Hematopoietic multipotent progenitor cell treated with erythropoietin and hydrocortisone succinate and interleukin-3 and kit ligand, for 4 days (in vitro differentiated cells): ENCODE measurements at regions not wholly inside any gene's neighbourhood (a gene's known extent, or its start where the extent isn't known, plus 50 kb on each side); places are given as distances from the start of the nearest gene placed in this dataset.
A peak's percentile ranks its signal among the peaks of the same experiment; 100 is the strongest.

Experiments
- DNase-seq: peaks from one replicate; pipeline ENCODE4 v3.0.0-alpha.2; 2015

DNA sequence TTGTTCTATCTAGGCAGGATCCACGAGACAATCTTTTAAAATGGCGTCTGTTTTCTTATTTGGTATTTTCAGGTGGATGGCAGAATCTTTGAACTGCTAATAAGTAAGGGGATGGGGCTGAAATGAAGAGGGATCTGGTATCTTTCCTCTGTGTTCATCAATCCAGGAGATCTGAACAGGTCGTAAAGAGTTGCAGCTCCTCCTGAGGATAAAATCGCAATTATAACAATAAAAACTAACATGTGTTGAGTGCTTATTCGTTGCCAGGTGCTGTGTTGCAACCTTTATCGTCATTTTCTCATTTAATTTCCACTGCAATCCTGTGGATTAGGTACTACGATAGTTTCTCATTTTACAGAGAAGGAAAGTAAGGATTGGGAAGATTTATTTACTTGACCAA lies 134.6 kb upstream of the DPYD start:
- DNase-seq, result no peak

- no peak for DNase-seq
Measured at GRCh38 chr1:98054786-98055185, 134.0 kb upstream of the DPYD start.

DNA sequence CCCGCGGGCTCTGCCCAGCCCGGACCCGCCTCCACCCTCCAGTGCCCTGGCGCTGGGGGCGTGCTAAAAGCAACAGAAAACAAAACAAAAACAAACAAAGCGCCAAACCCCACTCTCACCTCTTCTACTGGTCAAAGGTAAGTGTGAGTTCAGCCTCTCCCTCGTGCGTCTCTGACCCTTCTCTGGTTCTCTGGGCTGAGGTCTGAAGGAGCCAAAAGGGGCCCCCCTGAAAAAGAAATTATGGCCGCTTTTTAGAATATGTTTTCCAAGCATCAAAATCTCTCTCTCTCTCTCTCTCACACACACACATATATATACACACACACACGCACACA lies 133.5 kb upstream of the DPYD start:
- DNase-seq, result no peak

DNA sequence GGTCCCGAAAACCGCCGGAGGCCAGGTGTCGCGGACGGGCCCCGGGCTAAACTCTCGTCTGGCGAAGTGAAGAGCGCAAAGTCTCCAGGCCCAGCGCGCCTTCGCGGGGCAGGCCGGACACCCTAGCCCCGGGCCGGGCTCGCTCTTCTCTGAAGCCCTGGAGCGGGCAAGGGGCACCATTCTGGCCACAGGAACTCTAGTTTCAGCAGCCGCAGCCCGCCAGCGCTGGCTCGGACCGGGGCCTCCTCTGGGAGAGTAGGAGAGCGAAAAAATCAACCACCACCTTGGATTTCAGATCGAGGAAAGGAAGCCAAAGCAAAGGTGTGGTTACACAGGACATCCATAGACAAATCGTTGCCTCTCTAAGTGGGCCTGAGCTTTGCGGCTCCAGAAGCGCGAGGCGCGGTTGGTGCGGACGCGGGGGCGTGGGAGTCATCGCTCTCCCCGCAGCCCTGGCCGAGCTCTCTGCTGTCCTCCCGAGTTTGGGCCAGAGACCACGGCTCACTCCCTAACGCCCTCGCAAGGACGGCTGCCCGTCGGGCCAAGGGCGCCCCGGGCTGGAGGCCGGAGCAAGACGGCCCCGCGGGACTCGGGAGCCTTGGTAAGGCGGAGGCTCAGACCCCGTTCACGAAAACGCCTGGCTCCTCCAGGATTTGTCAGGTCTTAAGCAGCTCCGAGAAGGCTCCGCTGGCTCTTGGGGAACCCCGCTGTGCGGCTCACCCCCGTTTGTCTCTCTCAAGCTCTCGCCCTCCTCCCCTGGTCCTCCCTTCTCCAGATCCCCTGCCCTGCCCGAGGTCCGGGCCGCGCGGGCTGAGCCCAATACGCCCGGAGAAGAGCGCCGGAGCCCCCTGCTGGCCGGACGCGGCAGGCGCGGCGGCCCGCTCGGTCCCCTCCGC lies 132.9 kb upstream of the DPYD start:
- DNase-seq, result peak; percentile 76

DNA sequence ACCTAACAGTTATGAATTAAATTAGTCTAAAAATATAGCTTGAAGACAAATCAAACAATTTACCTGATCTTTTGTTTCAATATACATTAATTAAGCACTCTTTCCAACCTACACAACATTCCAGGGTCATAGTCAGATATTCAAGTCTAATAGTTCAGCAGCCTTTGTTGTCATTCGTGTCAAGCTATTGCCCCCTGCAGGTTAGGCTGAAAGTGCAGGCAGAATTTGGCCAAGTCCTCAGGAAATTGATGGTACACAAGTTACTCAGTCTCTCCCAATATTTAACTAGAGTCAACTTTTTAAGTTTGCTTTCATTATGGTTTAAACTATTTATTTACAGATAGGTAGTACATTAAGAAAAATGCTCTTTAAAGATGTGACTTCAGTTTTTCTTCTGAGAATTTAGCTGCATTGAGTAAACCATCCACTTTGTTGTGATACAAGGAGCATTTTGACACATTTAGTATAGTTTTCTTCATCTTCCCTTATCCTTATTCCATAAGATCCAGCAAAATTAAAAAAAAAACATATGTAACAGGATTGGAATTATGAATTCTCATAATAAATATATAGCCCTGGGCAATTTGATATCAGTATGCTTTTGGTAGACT lies 130.3 kb upstream of the DPYD start:
- DNase-seq, result peak; percentile 87

GRCh38 chr1:98049370-98050135 lies 128.7 kb upstream of the DPYD start:
- DNase-seq, result no peak

DNA sequence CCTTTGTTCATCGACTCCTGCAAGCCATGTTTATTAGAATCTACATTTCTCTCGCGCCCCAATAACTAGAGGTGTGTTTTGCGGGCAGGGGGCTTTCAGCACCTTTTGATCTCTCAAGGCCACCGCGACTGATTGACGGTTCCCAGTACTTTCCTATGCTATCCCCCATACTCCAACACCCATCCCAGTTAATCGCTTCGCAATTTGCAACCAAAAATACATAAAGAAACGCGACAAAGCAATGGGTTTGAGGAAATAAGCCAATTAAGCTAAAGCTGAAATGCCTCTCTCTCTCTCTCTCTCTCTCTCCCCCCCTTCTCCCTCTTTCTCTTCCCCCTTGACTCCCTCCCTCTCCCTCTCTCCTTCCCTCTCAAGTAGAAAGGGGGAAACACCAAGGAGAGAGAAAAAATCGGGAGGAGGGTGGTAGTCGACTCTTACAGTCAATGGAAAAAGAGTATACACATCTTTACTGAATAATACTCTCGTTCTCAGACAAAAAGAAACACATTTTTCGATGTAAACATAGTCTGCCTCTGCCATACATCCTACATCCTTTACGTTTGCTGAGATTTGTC lies 128.0 kb upstream of the DPYD start:
- DNase-seq, result no peak

DNA sequence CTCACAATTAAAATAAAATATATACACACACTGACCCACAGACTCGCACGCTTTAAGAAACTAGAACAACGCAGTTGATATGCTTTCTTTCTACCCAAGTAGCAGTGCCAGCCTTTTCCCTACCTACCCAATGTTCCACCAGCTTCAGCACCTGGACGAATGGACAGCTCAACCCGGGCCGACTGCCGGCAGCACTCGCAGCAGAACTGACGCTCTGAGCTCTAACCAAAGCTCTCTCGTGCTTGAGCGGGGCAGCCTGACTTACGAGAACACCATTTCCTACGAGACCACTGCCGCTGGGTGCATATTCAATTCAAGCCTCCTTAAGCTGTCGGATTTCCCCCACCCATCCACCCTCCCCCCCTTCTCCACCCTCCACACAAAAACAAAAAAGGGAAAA lies 127.4 kb upstream of the DPYD start:
- DNase-seq, result peak; percentile 91

DNA sequence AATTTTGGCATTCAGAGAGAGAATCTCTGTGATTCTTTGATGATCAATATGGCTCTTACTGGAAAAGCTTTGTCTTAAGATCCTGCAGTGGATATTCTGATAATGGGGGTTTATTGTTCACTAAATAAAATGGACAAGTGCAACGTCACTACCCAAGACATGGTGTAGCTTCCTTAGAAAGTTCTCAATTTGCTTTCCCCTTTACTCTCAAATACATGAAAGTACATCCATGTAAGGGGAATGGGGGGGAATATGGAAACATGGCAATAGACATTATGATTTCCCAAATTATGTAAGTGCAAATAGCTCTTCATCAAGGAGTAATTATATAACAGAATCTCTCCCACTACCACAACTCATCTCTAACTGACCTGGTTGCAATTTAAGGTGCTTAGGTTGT lies 126.3 kb upstream of the DPYD start:
- no peak for DNase-seq

- DNase-seq, result peak; percentile 44
Measured at GRCh38 chr1:98045767-98046641, 125.2 kb upstream of the DPYD start.

- peak; percentile 25 for DNase-seq
Measured at GRCh38 chr1:98045211-98045766, 124.5 kb upstream of the DPYD start.

DNA sequence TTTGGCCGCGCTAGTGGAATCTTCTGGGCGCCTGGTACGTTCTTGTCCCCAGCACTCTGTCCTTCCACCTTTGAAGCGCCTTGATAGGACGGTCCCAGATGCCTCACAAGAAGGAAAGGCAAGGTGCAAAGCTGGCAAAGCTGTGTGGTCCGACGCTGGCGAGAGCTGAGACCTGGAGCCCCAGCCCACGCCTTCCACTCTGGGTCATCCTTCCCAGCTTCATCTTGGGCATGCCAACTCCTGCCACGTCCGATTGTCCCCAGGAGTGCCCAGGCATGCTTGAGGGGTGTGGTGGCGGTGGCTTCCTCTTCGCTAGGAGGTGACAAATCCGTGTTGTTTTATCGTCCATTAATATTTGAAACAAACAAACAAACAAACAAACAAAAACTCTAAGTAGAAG lies 123.9 kb upstream of the DPYD start:
- DNase-seq, result no peak

GRCh38 chr1:98044071-98044697 lies 123.3 kb upstream of the DPYD start:
- peak; percentile 18 for DNase-seq

DNA sequence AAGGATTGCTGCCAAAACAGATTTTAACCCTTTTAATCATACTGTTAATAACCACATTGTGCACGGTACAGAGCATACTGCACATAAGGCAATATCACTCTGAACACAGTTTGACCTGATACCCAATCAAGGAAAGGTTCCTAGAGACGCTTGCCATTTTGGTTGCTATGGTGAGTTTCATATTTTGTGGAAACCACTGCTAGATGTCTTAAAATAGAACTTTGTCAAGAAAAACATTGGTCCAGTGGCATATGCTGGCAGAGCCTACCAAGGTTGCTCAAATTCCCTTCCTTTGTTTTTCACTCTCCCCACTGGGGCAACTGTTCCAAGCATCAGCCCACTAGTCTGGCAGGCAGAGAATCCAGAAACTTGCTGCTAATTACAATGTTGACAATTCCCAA lies 114.8 kb upstream of the DPYD start:
- DNase-seq, result no peak

GRCh38 chr1:98034505-98034904 lies 113.7 kb upstream of the DPYD start:
- DNase-seq, result no peak

DNA sequence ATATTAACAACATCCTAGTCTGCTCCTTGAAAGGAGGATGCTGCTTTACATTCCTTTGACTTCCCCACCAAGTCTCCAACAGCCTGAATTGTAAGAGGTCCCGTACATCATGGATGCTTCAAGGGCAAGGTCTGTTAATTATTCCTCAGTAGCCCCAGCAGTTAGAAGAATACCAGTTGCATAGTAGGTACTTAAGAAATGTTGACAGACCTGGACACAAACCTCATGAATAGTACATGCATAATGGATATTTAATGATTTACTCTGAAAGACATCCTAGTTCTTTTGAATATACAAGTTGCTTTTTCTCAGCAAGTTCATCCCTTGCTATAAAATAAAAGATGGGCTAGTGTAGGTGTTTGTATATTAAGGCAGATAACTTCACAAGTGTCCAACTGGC lies 112.1 kb upstream of the DPYD start:
- DNase-seq, result no peak

DNA sequence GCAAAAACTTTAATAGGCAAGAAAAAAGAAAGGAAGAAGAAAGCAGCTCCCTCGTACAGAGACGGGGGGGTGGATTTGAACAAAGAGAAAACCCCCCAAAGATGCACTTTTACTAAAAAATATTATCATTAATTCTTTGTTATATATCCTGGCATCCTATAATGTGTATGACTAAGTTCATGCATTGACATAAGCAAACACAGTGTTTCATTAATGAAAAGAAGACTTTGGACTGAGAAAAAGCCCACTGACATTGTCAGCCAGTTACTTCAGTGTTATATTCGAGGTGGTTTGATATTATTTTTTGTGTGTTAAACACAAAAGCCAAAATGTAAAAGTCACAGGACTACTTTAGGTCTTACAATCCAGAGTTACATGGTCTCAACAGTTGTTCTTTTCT lies 110.1 kb upstream of the DPYD start:
- no peak for DNase-seq

DNA sequence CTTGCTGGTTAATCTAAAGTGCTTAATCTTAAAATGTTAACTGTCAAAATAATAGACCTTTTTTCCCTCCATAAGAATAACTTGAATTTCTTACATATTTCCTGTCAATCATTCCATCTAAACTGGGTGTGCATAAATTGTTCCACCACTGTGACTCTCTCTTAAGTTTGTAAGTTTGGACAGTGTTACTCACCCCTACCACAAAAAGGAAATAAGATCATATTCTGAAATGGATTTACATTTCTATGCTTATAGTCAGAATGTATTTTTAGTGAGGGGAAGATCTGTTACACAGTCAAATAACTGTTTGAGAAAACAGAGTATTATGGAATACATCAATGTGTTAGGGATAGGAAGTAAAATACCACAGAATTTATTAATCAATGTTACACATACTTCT lies 109.6 kb upstream of the DPYD start:
- no peak for DNase-seq

GRCh38 chr1:98028800-98029199 lies 108.0 kb upstream of the DPYD start:
- no peak for DNase-seq

DNA sequence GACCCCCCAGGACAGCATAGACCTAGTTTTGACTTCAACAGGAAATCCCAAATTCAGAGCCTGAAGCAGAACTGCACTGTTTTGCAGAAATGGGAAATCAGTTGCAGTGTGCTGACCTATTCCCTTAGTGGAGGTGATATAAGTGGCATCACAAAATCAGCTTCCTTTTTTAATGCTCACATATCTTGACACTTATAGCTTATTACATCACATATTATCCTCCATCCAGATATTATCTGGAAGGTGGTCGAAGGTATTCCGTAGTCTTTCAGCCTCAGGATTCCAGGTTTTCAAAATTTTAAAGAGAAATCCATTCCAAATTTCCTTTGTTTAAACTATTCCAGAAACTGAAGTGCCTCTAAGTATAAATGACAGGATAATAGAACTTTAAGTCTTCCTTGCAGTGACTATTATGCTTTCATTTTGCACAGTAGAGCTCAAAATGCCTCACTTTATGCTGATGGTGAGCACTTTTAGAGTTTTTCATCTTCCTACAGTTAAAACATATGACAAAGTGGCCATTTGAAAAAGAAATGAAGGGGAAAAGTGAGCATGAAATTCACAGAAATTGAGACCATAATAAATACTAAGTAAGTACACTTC lies 106.4 kb upstream of the DPYD start:
- no peak for DNase-seq

DNA sequence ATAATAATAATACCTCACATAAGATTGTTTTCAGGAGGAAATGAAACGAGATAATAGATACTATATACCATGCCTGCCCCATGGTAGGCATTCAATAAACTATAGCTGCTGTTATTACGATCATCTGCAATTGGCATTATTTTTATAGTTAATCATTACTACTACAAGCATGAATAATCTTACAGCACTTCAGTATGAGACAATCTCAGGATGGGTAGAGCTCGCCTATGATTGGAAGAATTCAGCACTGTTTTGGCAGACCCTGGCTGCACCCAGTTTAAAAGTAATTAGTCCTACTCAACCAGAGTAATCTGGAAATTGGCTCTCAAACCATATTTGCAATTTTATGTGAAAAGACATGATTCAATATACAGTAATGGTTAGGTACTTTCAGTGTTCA lies 105.0 kb upstream of the DPYD start:
- DNase-seq, result no peak
